ENCODE measurements at regions not wholly inside any gene's neighbourhood (a gene's known extent, or its start where the extent isn't known, plus 50 kb on each side); places are given as distances from the start of the nearest gene placed in this dataset.

DNA sequence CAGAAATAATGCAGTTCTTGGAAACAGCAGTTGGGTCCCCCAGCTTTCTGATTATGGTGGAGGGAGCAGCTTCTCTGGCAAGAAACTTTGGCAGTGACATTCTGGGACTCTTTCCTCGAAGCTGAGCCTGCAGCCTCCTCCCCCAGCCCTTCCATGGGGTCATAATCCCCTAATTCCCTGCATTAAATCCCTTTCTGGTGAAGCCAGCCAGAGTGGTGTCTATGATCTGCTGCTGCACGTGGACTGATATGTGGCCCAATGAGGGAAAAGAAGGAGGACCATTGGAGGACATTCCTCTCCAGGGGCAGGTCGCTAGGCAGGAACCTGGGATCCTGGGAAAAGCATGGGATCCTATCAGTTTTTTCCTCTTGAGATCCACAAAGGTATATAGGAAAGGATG lies 470.5 kb downstream of the RPS24 start:
- DNase-seq = no peak

DNA sequence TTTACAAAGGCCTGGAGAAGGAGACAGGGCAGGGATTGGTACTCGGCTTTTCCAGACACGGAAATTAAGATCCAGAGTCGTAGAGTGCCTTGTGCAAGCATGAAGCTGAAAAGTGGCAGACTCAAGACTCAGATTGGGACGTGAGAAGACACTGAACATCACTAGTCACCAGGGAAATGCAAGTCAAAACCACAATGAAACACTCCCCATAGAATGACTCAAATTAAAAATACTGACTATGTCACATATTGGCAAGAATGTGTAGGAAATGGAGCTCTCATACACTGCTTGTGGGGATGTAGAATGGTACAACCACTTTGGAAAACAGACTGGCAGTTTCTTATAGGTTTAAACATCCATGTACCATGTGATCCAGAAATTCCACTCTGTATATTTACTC lies 472.0 kb downstream of the RPS24 start:
- no peak for DNase-seq

DNA sequence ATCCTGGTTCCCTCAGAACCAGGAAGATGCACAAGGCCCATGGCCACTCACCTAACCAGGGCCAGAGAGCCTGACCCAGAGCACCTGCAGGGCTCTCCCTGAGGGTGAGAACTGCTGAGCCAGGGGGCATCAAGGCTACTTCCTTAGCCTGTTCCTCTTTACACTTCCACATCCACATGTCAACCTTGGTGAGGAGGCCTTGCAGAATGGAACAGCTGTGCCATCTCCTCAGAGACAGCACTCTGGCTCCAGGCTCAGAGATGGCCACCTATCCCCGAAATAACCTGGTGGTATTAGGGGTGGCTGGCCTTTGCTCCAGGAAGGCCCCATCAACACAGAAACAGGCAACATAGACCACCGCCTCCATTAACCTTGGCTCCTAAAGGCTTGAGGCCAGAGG lies 473.0 kb downstream of the RPS24 start:
- no peak for DNase-seq

DNA sequence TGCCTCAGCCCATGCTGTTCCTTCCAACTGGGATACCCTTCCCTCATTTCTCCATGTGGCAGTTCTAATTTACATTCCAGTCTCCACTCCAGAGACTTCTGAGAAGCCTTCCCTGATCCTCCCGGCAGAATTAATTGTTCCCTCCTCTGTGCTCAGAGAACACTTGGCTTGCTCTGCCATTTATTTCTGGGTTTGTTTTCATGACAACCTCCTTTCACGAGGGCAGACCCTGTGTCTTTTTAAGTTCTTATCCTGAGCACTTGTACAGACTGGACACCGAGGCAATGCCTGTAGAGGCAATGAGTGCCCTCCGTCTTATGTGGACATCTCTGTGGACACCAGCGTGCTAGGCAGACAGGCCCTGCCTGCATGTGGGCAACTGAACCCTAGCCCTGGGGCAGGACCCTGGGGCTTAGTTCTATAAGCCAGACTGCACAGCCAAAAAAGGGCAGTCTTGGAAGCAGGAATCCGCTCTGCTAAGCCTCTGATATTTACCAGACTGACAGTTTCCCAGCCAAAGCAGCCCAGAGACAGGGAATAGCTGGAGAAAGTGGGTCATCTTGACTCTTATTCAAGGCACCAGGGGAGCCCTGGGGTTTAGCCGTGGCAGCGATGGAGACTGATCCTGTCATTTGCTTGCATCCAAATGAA lies 474.0 kb downstream of the RPS24 start:
- no peak for DNase-seq

DNA sequence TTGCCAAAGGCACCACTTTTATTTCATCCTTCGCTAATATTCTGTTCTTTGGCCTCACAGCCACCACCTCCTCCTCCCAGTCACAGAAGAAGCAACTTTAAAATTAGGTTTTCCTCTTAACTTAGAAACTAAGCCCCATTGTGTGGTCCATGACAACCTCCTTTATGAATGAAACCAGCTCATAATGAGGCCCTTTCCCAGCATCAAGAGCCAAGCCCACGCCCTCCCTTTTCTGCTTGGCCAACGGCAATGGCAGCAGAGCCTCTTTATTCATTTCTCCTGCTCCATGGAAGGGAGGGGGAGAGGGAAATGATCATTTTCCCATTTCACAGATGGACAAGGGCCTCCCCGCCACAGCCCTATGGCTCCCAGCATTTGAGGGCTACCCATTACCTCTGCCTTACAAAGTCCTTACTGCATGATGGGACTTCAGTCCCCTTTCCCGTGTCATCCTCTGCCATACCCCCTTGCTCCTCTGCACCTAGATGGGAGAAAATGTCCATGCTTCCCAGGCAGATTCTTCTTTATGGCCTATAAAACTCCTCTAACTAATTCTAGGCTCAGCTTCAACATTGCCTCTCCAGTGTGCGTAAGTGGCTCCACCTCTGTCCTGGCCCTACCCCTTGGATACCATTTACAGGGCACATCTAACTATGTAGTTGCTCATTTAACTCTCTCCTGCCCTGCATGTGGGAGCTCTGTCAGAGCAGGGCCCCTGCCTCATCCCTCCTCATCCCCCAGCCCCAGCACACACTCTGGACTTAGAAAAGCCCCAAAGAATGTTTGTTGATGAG lies 475.5 kb downstream of the RPS24 start:
- no peak for DNase-seq

DNA sequence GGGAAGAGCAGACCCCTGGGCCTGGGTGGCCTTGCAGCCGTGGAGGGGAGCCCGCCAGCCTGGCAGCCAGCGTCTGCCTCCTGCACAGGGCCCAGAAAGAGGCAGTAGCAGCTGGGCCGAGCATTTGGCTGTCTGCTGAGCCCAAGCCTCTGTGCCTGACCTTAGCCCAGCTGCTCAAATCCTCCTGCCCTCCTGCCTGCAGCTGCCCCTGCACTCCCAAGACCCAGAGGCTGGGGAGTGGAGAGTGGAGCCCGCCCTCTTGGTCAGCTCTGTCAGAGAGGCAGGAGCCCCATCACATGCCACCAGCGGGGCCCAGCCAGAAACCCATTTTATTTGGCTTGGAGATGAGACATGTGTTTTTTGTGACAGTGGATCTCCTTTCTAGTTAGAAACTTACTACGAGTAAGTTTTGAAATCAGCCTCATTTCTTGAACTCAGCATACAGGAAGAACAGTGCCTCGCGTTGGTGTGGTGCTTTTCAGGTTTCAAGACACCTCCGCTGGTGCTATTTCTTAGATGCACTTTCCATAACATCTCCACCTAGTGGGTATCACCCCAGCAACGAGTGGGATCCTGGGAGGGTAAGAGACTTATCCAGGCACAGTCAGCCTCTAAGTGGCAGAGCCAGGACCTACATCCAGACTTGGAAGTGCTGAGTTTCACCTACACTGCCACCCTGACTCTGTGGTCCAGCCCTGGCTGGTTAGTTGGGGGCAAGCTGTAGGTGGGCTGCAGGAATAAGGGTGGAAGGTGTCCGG lies 477.1 kb downstream of the RPS24 start:
- no peak for DNase-seq

DNA sequence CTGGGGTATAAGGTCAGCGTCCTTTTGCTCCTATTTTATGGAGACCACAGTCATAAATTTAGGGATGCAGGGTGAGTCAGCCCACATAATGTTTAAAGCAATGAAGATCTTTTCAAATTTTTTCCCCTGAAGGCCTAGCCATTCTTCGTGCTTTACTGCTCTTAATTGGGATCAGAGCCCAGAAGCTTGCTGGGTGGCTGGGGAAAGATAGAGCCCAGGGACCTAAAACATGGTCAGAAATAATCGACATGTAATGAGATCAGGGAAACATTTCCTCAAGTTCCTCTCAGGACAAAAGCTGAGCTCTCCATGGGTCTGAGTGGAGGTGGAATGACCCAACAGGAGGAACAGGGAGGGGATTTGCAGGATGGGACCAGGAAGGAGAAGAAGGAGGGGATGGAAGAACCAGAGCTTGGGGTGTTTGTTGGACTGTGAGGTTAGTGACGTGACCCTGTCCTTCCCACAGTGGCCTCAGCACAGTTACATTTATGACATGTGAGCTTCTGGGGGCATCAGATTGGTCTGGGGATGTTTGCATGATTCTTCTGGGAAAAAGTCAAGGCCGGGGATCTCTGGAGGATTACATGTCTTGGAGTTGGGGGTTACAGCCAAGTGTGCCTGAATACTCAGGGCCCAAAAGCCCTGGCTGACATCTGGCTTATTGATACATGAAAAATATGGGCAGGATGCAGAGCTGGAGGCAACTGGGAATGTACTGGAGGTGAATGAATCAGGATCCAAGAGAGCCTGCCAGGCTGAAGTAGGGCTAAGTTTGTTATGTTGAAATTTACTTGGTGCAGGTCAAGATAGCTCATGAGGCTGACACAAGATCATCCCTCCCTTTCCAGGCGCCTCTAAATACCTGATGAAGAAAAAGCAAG lies 477.9 kb downstream of the RPS24 start:
- no peak for DNase-seq

DNA sequence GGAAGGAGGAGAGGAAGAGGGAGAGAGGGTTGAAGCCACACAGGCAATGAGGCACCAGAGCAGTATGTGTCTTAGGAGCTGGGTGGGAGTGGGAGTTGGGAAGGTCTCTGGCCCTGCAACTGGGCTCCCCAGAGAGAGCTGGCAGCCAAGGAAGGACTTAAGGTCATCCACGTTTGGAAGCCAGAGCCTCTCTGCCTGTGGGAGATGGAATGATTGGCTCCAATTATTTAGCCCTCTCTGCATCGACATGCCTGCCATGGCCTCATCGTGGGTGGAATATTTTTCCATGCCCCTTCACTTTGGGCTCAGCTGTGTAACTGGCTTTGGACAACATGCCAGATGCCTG lies 478.5 kb downstream of the RPS24 start:
- no peak for DNase-seq

DNA sequence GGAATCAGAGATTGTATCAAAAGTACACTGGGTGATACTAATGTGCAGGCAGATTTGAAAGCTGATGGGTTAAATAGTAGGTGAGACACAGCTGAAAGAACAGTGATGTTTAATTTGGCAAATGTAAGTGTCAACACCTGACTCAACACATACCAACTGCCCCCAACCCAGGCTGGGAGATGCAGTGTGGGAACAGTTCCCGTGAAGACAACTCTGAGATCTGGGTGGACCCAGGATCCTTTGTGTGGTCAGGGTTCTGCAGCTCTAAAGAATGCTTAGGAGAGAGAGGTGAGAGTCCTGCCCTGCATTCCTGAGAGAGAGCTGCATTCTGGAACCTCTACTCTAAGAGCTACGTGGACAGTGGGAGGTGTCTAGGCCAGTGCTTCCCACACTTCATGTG lies 479.7 kb downstream of the RPS24 start:
- DNase-seq = no peak

DNA sequence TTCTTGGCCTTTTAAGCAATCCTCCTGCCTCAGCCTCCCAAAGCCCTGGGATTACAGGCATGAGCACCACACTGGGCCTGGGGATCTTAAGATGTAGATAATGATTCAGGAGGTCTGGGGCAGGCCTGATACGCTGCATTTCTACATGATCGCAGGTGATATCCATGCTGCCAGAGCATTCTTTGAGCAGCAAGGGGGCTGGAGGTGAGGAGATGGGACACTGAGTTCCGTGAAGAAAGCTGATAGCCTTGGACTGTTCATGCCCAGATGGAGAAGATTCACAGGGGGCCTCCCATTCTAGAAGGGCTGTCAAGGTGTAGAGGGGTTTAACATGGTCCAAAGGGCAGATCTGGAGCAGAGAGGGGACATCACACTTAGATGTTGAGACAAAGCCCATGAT lies 480.3 kb downstream of the RPS24 start:
- no peak for DNase-seq

DNA sequence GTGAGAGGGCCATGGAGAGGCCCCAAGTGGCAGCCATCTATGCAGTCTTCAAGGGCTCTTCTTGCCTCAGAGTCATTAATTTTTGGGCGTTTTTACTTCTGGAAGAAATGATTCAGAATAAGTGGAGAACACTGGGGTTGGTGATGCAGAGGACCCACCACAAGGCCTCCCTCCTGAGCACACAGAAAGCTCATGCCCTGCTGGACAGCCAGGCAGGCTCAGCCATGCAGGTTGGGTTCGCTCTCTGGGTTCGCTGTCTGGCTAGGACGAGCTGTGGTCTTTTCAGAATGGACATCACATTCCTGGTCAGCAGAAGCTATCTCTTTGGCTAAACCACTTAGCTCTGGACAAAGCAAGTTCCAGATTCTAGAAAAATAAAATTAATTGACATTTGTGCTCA lies 480.8 kb downstream of the RPS24 start:
- no peak for DNase-seq

DNA sequence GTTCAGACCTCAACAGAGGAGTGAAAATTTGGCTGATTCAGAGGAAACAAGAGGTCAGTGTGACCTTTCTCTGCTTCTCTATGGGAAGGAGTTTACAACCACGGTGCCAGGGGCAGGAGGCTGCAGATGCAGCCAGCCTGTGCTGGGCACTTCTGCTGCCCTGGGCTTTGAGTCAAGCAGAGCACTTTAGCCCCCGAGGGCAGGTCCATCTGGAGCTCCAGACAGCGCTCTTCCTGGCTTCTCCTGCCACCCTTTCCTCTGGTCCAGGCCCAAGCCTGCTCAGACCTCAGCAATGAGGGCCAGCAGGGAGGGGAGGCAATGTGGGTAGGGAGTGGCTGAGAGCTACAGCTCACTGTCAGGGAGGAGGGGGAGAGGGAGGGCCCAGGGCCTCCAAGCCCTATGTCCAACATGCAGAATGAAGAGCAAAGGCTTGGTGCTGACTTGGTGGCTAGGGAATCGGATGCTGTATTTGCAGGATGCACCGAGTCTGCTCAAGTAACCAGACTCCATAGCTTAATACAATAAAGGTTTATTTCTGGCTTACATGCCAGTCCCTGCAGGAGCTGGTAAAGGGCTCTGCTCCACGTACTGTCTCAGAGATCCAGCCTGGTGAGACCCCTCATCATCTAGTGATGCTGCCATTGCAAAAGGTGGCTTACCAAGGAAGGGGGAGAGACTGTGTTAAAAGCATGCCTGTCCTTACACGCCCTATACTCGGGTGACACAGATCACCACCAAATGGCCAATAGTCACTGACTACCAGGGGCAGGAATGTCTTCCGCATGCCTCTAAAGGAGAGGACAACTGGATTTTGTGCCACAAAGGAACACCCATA lies 481.6 kb downstream of the RPS24 start:
- no peak for DNase-seq

DNA sequence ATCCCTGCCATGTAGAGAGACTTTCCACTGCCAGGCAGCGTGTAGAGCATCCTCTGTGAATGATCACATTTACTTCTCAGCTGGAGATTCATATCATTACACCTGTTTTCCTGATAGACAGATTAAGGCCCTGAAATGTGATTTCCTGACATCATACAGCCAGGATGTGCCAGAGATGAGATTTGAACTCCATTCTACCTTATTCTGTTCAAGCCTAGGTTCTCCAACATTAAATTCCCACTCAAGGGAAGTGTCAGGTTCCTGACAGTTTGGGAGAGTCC lies 482.1 kb downstream of the RPS24 start:
- no peak for DNase-seq

DNA sequence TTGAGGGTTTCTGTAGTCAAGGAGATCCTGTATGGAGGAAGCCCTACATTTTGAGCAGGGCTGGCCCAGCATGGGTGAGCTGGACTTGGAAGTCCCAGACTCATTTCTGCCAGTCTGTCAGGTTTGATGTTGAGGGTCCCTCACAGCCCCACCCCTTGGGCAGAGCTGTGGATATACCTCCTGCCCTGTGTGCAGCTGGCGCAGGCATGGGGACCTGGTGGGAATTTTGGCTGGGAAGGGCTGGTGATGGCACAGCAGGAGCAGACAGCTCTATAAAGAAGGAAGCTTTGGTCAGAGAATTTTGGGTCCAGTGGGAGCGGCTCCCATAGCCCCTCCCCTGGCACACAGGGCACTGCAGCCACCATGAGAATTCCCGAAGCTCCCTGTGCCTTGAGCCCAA lies 482.6 kb downstream of the RPS24 start:
- no peak for DNase-seq

DNA sequence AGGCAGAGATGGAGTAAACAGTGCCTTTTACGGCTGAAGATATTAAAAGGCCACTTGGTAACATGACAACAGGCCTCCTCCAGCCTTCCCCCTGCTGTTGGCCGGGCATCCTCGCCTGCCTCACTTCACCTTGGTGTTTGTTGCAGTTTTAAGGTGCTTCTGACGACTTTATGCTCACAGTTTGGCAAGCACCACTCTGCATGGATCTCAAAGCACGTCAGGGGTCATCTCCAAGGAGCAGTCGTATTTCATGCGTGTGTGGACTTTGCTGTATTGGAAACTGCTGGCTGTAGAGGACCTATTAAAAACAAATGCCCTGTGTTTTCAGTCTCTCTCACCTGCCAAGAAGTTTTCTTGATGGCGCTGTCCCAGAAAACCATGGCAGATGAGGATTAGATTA lies 483.1 kb downstream of the RPS24 start:
- no peak for DNase-seq

DNA sequence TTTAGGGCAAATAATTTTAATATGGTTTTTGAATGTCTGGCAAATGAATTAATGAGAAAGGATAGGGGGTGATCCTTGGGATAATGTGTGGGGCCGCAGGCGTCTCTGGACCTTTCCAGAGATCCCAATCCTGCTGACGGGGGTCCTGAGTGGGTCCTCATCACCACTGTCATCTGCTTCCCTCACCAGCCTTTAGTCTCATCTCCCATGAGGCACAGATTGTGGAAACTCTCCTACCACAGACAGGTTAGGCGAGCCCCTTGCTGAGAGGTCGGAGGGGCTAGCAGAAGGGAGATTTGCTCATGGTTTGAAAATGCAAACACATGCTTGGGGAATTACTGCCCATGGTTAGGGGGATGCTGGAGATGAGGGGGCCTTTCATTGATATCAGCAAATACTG lies 484.6 kb downstream of the RPS24 start:
- DNase-seq = no peak

DNA sequence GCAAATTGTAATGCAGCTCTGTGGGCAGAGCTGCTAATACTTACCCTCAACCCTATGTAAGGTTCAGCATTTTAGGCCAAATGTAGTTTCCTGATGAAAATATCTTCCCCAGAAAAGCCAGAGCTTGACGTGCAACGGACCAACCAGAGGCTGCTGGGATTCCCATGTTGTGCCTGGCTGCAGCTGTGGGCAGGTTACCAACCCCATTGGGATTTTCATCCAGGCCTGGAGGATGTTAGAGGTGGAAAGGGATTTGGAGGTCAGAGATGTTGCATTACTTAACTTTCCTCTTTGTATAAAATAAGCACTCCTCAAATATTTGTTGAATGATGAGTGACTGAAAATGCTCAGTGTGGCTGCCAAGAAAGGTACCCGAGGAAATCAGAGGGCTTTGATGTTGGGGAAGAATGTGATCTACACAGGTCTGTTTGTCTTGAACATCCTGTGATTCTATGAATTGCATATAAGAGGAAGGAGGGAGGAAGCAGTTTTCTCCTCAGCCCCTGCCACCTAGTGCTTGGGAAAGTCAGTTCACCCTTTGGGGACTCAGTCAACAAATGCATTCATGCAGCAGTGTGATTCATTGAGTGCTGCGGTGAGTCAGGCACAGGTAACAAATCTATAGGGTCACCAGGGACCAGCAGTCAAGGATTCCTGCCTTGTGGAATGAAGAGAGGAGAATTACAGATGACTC lies 487.2 kb downstream of the RPS24 start:
- DNase-seq = peak; percentile 9

DNA sequence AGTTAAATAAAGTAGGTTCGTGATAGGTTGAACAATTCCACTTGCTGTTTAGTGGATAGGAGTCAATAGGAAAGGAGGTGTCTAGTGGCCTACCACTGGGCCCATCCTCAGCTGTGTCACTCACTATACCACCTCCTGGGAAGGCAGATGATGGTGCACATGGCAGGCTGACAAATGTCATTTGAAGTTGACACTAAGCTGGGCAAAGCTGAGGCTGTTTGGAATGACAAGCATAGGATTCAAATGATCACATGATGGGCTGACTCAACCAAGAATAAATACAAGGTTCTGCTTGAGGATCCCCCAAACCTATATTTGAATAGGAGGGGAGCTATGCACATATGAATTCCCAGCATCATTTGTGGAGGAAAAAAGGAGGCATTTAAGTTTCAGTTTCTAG lies 489.8 kb downstream of the RPS24 start:
- no peak for DNase-seq

DNA sequence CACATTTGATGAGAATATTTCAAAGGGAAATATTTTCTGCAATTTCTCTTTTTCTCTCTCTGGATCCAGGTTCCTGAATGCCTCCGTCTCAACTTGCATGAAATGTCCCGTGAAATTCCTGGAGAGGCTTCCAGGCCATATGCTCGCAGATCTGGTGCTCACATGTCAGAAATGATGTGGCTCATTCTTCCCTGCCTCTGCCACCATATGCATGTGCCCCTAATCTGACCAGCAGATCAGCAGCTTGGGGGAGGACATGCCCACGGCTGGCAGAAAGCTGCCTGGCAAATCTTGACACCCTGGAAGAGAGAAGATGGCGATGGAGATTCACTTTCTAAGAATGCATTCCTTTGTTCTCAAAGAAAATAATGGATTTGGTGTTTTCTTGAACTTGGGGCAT lies 490.7 kb downstream of the RPS24 start:
- DNase-seq = no peak

DNA sequence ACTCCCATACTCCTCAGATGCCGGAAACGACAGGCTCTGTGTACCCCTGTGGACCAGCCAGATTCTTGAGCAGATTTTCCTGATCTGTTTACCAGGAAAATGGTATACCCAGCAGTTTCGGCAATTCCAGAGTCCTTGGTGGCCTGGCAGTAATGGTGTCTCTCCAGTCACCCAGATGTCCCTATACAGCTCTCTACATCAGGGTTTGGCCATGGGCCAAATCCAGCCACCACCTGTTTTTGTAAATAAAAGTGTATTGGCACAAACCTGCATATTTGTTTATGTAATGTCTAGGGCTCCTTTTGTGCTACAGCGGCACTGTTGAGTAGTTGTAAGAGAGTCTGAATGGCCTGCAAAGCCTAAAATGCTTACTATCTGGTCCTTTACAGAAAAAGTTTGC lies 491.3 kb downstream of the RPS24 start:
- DNase-seq = no peak

DNA sequence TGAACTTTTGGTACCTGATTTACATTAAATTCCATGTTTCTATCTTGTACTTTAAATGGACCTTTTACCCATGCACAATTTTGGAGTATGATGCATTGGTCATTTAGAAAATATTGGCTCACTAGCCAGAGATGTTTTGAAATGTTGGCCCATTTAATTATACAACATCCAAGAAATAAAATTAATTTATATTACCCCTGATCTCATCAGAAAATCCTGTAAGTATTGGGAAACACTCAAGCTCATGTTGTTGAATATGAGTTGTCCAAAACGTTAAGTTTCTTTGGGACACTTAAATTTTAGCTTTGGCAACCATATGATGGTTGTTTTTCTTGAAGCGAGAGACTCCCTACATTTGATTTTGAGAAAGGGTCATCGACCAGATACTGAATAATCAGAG lies 492.7 kb downstream of the RPS24 start:
- no peak for DNase-seq

DNA sequence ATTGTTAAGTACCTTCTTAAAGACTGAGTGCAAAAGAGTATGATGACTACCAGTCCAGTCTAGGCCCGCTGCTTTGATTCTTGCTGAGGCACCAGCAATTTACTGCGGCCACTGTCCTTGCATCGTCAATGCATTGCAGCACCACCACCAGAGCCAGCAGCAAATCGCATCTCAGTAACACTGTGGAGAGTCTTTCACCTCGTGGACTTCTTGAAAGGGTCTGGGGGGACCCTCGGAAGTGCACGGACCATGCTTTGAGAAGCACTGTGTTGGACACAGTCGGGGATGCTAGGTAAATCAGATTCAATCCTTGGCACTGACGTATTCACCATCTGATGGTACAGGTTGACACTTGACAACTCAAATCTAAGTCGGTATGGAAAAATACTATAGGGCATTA lies 493.6 kb downstream of the RPS24 start:
- no peak for DNase-seq

Data from hematopoietic multipotent progenitor cell treated with erythropoietin and hydrocortisone succinate and interleukin-3 and kit ligand, for 6 days (in vitro differentiated cells).